H1 (cell line): ENCODE measurements at regions not wholly inside any gene's neighbourhood (a gene's known extent, or its start where the extent isn't known, plus 50 kb on each side); places are given as distances from the start of the nearest gene placed in this dataset.

Source experiments
- CTCF ChIA-PET: fragments of 300-600 bp; sonication (Branson Sonifier 250); formaldehyde crosslinking; loops from one replicate; lab custom pipeline; 2021; ENCODE audit not compliant: partially characterized antibody; lab: Charles Lee
- POLR2A ChIA-PET: fragments of 300-600 bp; sonication (Branson Sonifier 250); formaldehyde crosslinking; loops from one replicate; lab custom pipeline; 2021; ENCODE audit warnings: inconsistent platforms; ENCODE audit not compliant: partially characterized antibody; lab: Charles Lee
- DNase-seq, 2 experiments: peaks; one replicate each; pipeline versions ENCODE4 v3.0.0 to v3.0.0-alpha.2; 2010 to 2022; ENCODE audit warnings: low spot score in 2 of 2, low read depth in 1 of 2, mixed read lengths in 1 of 2
- FAIRE-seq: peaks from 2 replicates; lab custom pipeline; 2011; peaks lifted over from hg19 to GRCh38; lab: Jason Lieb, UNC
- H2AFZ ChIP-seq: 2 replicates; pipeline ENCODE4 v1.8.1; 2012; ENCODE audit warnings: low read length, inconsistent platforms
- H2AK5ac ChIP-seq: 2 replicates; pipeline ENCODE4 v1.6.1; 2013; ENCODE audit warnings: low read depth, low read length
- H2BK120ac ChIP-seq: replicated peaks from 2 replicates; pipeline ENCODE3; 2013; ENCODE audit warnings: low read depth, low read length, inconsistent platforms
- H2BK12ac ChIP-seq: 2 replicates; pipeline ENCODE4 v1.6.1; 2013; ENCODE audit warnings: low read depth, low read length
- H2BK15ac ChIP-seq: 2 replicates; pipeline ENCODE4 v1.6.1; 2013; ENCODE audit warnings: low read length
- H2BK20ac ChIP-seq: 2 replicates; pipeline ENCODE4 v1.6.1; 2013; ENCODE audit warnings: low read length
- H2BK5ac ChIP-seq: 2 replicates; pipeline ENCODE4 v1.6.1; 2013; ENCODE audit warnings: low read depth, low read length
- H3K14ac ChIP-seq: 2 replicates; pipeline ENCODE4 v1.6.1; 2013; ENCODE audit warnings: inconsistent platforms; ENCODE audit not compliant: insufficient read length
- H3K18ac ChIP-seq: 2 replicates; pipeline ENCODE4 v1.6.1; 2013; ENCODE audit warnings: low read length; ENCODE audit errors: extremely low read depth
- H3K23ac ChIP-seq: 2 replicates; pipeline ENCODE4 v1.6.1; 2013; ENCODE audit warnings: inconsistent platforms; ENCODE audit not compliant: insufficient read length
- H3K23me2 ChIP-seq: 2 replicates; pipeline ENCODE4 v1.6.1; 2013; ENCODE audit warnings: low read depth, low read length
- H3K27ac ChIP-seq: 2 replicates; pipeline ENCODE4 v1.6.1; 2011; ENCODE audit warnings: low read depth, low read length, inconsistent platforms
- H3K27me3 ChIP-seq, 4 experiments: replicated peaks in 1 of 4; 1 replicate in 1 of 4; 2 replicates in 3 of 4; pipeline versions ENCODE4 v1.6.1 to v1.8.1; 2011 to 2013; ENCODE audit warnings: low read length in 3 of 4, mild to moderate bottlenecking in 3 of 4, inconsistent platforms in 2 of 4, mixed read lengths in 2 of 4, moderate library complexity in 1 of 4; ENCODE audit not compliant: control insufficient read depth in 3 of 4, insufficient read depth in 3 of 4; ENCODE audit errors: extremely low read depth in 1 of 4
- H3K36me3 ChIP-seq, 4 experiments: 2 replicates each; pipeline versions ENCODE4 v1.6.1 to v1.8.1; 2011 to 2013; ENCODE audit warnings: mild to moderate bottlenecking in 4 of 4, low read length in 3 of 4, moderate library complexity in 2 of 4, control low read depth in 1 of 4, inconsistent platforms in 1 of 4; ENCODE audit not compliant: insufficient read depth in 4 of 4, control insufficient read depth in 2 of 4
- H3K4ac ChIP-seq: replicated peaks from 2 replicates; pipeline ENCODE3; 2013; ENCODE audit warnings: low read length, low read depth, mixed read lengths, inconsistent platforms; ENCODE audit not compliant: insufficient read length
- H3K4me1 ChIP-seq, 4 experiments: replicated peaks in 1 of 4; 1 replicate in 1 of 4; 2 replicates in 3 of 4; pipeline versions ENCODE4 v1.6.1 to v1.8.1; 2011 to 2013; ENCODE audit warnings: low read length in 3 of 4, inconsistent platforms in 2 of 4, mixed read lengths in 1 of 4; ENCODE audit not compliant: insufficient read depth in 4 of 4, control insufficient read depth in 3 of 4
- H3K4me2 ChIP-seq, 2 experiments: 2 replicates each; pipeline versions ENCODE4 v1.6.1 to v1.8.1; 2011 to 2013; ENCODE audit warnings: low read depth in 2 of 2, low read length in 2 of 2, control low read depth in 1 of 2, inconsistent platforms in 1 of 2, mild to moderate bottlenecking in 1 of 2; ENCODE audit not compliant: insufficient read depth in 1 of 2
- H3K4me3 ChIP-seq, 4 experiments: fragments of 200-600, 300-600 bp in 1 of 4; sonication (generic), shearing (Covaris generic), sonication (Bioruptor Twin) in 1 of 4; 2 replicates each; pipeline versions ENCODE4 v1.5.1 to v1.8.1; 2011 to 2016; ENCODE audit warnings: low read length in 4 of 4, low read depth in 3 of 4, control low read depth in 2 of 4, inconsistent platforms in 2 of 4, mild to moderate bottlenecking in 2 of 4, mixed read lengths in 1 of 4, moderate library complexity in 1 of 4; ENCODE audit not compliant: insufficient read depth in 2 of 4; ENCODE audit errors: extremely low read depth in 1 of 4
- H3K56ac ChIP-seq: replicated peaks from 2 replicates; pipeline ENCODE3; 2013; ENCODE audit warnings: low read depth, mild to moderate bottlenecking, mixed read lengths, low read length, inconsistent platforms; ENCODE audit not compliant: insufficient read length
- H3K79me1 ChIP-seq: 2 replicates; pipeline ENCODE4 v1.6.1; 2013; ENCODE audit warnings: low read depth, low read length, control low read depth
- H3K79me2 ChIP-seq, 2 experiments: 2 replicates each; pipeline versions ENCODE4 v1.6.1 to v1.8.1; 2012 to 2013; ENCODE audit warnings: low read length in 2 of 2, mild to moderate bottlenecking in 2 of 2, inconsistent platforms in 1 of 2; ENCODE audit not compliant: insufficient read depth in 2 of 2, control insufficient read depth in 1 of 2
- H3K9ac ChIP-seq, 4 experiments: replicated peaks in 1 of 4; 1 replicate in 1 of 4; 2 replicates in 3 of 4; pipeline versions ENCODE4 v1.6.1 to v1.8.1; 2011 to 2013; ENCODE audit warnings: low read depth in 3 of 4, low read length in 3 of 4, control low read depth in 2 of 4, mild to moderate bottlenecking in 2 of 4, moderate library complexity in 2 of 4, inconsistent platforms in 1 of 4; ENCODE audit errors: extremely low read depth in 1 of 4
- H3K9me3 ChIP-seq, 2 experiments: 2 replicates each; pipeline versions ENCODE4 v1.6.1 to v1.8.1; 2012 to 2013; ENCODE audit warnings: mild to moderate bottlenecking in 2 of 2, moderate library complexity in 2 of 2, control low read depth in 1 of 2, inconsistent platforms in 1 of 2, low read depth in 1 of 2, low read length in 1 of 2, mixed read lengths in 1 of 2; ENCODE audit not compliant: insufficient read depth in 2 of 2
- H4K20me1 ChIP-seq, 2 experiments: replicated peaks in 1 of 2; 2 replicates each; pipeline versions ENCODE3 to v1.8.1; 2011 to 2013; ENCODE audit warnings: inconsistent platforms in 2 of 2, low read length in 2 of 2, mild to moderate bottlenecking in 1 of 2; ENCODE audit not compliant: insufficient read depth in 2 of 2, control insufficient read depth in 1 of 2
- H4K5ac ChIP-seq: 2 replicates; pipeline ENCODE4 v1.6.1; 2013; ENCODE audit warnings: low read length, low read depth, mixed read lengths, inconsistent platforms; ENCODE audit not compliant: insufficient read length
- H4K8ac ChIP-seq: 2 replicates; pipeline ENCODE4 v1.8.0; 2013; ENCODE audit warnings: mild to moderate bottlenecking, moderate library complexity, low read length, inconsistent platforms; ENCODE audit not compliant: insufficient read depth; ENCODE audit errors: extremely low read depth
- H4K91ac ChIP-seq: replicated peaks from 2 replicates; pipeline ENCODE3; 2013; ENCODE audit warnings: low read length, mixed read lengths, inconsistent platforms; ENCODE audit not compliant: insufficient read length
- ATF3 ChIP-seq: IDR thresholded peaks from 2 replicates; pipeline ENCODE4 v1.6.1; 2011; ENCODE audit warnings: low read depth, mild to moderate bottlenecking, low read length; ENCODE audit not compliant: insufficient read depth
- CREB1 ChIP-seq: IDR thresholded peaks from 2 replicates; pipeline ENCODE4 v1.6.1; 2012; ENCODE audit warnings: inconsistent platforms
- FOSL1 ChIP-seq: IDR thresholded peaks from 2 replicates; pipeline ENCODE4 v1.6.1; 2011; ENCODE audit warnings: mild to moderate bottlenecking, low read depth, low read length, moderate library complexity; ENCODE audit not compliant: insufficient read depth
- GTF2F1 ChIP-seq: IDR thresholded peaks from 2 replicates; pipeline ENCODE4 v1.6.1; 2012; ENCODE audit warnings: low read depth, low read length, improper control_type of control experiment, borderline replicate concordance
- HDAC2 ChIP-seq, 2 experiments: fragments of 300-600 bp in 1 of 2; sonication (generic) in 1 of 2; IDR thresholded peaks; 2 replicates each; pipeline ENCODE4 v1.6.1; 2011 to 2012; ENCODE audit warnings: low read depth in 2 of 2, low read length in 2 of 2, mild to moderate bottlenecking in 2 of 2, moderate library complexity in 2 of 2, borderline replicate concordance in 1 of 2, inconsistent platforms in 1 of 2
- JUND ChIP-seq: IDR thresholded peaks from 2 replicates; pipeline ENCODE4 v1.6.1; 2011; ENCODE audit warnings: mild to moderate bottlenecking, improper control_type of control experiment, low read length
- KDM4A ChIP-seq: IDR thresholded peaks from one replicate; pipeline ENCODE4 v1.7.1; 2012; ENCODE audit warnings: low read depth, mild to moderate bottlenecking, moderate library complexity, low read length, inconsistent platforms; ENCODE audit not compliant: severe bottlenecking
- POLR2AphosphoS5 ChIP-seq: IDR thresholded peaks from 2 replicates; pipeline ENCODE4 v1.6.1; 2011; ENCODE audit warnings: low read depth, low read length
- SIN3A ChIP-seq, 2 experiments: IDR thresholded peaks in 1 of 2; conservative IDR thresholded peaks in 1 of 2; 2 replicates each; pipeline ENCODE4 v1.6.1; 2011 to 2012; ENCODE audit warnings: low read length in 2 of 2, improper control_type of control experiment in 1 of 2, low read depth in 1 of 2, mild to moderate bottlenecking in 1 of 2
- TAF1 ChIP-seq: IDR thresholded peaks from 2 replicates; pipeline ENCODE4 v1.6.1; 2011; ENCODE audit warnings: mild to moderate bottlenecking, low read depth, low read length
- TCF12 ChIP-seq: IDR thresholded peaks from 2 replicates; pipeline ENCODE4 v1.6.1; 2011; ENCODE audit warnings: low read depth, mild to moderate bottlenecking, low read length
- TEAD4 ChIP-seq: IDR thresholded peaks from 2 replicates; pipeline ENCODE4 v1.6.1; 2012; ENCODE audit warnings: low read depth, low read length, inconsistent platforms, mixed read lengths
- USF2 ChIP-seq: IDR thresholded peaks from 2 replicates; pipeline ENCODE4 v1.6.1; 2011; ENCODE audit warnings: low read length, improper control_type of control experiment
- WGBS, 2 experiments: shearing (Covaris generic) in 1 of 2; methylation state at CpG; one replicate each; pipeline versions ENCODE4 v1.1.6 to v1.1.7; 2013 to 2015; ENCODE audit warnings: low lambda C conversion rate in 2 of 2, mixed read lengths in 2 of 2, inconsistent platforms in 1 of 2, low coverage in 1 of 2, missing lambda C conversion rate in 1 of 2; ENCODE audit not compliant: insufficient replicate concordance in 2 of 2, insufficient coverage in 1 of 2, insufficient read length in 1 of 2; ENCODE audit errors: extremely low coverage in 1 of 2, missing lambda C conversion rate in 1 of 2; 5-methylcytosine and 5-hydroxymethylcytosine counted together

GRCh38 chr13:73952648-73953047 is 181.6 kb downstream of the KLF12 start:
- Histone ChIP-seq H3K79me2 (no peaks in the 10 kb centered on the region), H2BK5ac (no peak overlapping the region), H3K4me1 (no peaks in the 10 kb centered on the region), H3K18ac (no peak overlapping the region), H3K9me3 (no peaks in the 10 kb centered on the region), H3K23ac (no peak overlapping the region), H2BK12ac (no peak overlapping the region), H4K8ac (no peak overlapping the region), H3K79me1 (no peaks in the 10 kb centered on the region), H3K4me2 (no peak overlapping the region), H2AK5ac (no peak overlapping the region), H4K91ac (no peak overlapping the region), H3K4me3 (no peak overlapping the region), H2BK20ac (no peak overlapping the region), H4K5ac (no peak overlapping the region), H3K56ac (no peak overlapping the region), H3K4ac (no peak overlapping the region), H2BK15ac (no peak overlapping the region), H3K27ac (no peak overlapping the region), H2BK120ac (no peak overlapping the region), H4K20me1 (no peaks in the 10 kb centered on the region), H3K36me3 (no peaks in the 10 kb centered on the region), H3K14ac (no peak overlapping the region), H3K23me2 (no peaks in the 10 kb centered on the region), H3K27me3 (no peaks in the 10 kb centered on the region), H2AFZ (no peak overlapping the region), H3K9ac (no peak overlapping the region; a peak in 1 of 7 replicates)
- whole genome bisulfite sequencing, 2 experiments: 81% methylated on average over 4 of the region's 4 CpGs; no CpG with 5 or more reads in 1 of the 2 experiments
- TF ChIP-seq TAF1 (no peak), HDAC2 (IDR thresholded peaks at IDR 0.05; ENCODE audit: borderline replicate concordance in 1 of 2, low read depth in 2 of 2, low read length in 2 of 2) (no peak), POLR2AphosphoS5 (no peak), FOSL1 (no peak), CREB1 (no peak), USF2 (no peak), JUND (no peak), KDM4A (no peak), TEAD4 (no peak), ATF3 (no peak), TCF12 (no peak), SIN3A (conservative IDR thresholded peaks at IDR 0.05 in 1 of 2, IDR thresholded peaks at IDR 0.05 in 1 of 2; ENCODE audit: low read depth in 1 of 2, low read length in 2 of 2) (no peak), GTF2F1 (no peak)
- DNase-seq (no peak), FAIRE-seq (no peak)
- CTCF ChIA-PET: no interaction called here
- POLR2A ChIA-PET: interaction anchor here (0.6 kb wide), 1 partner anchor 958 kb away, joined by 3 read pairs; no protein-coding TSS in a partner anchor
